HG03196 (cell line): ENCODE measurements at regions not wholly inside any gene's neighbourhood (a gene's known extent, or its start where the extent isn't known, plus 50 kb on each side); places are given as distances from the start of the nearest gene placed in this dataset.
"Not testable (repeated sequence)": the region's sequence is repeated elsewhere in the genome, so short reads cannot be mapped to it uniquely, and the experiment has no call there.

Experiments used
- ATAC-seq: cut with Tn5 transposase; IDR thresholded peaks from one replicate; pipeline ENCODE4 v1.9.1; 2021; ENCODE audit not compliant: unreplicated experiment

DNA sequence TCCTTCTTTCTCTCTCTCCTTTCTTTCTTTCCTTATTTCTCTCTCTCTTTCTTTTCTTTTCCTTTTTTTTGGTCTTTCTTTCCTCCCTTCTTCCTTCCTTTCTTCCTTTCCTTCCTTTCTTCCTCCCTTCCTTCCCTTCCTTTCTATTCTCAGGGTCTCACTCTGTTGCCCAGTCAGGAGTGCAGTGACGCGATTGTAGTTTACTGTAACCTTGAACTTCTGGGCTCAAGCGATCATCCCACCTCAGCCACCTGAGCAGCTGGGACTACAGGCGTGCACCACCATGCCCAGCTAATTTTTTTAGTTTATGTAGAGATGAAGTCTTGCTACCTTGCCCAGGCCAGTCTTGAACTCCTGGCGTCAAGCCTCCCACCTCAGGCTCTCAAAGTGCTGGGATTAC is 83.8 kb upstream of the PPM1B start:
- ATAC-seq = no peak

DNA sequence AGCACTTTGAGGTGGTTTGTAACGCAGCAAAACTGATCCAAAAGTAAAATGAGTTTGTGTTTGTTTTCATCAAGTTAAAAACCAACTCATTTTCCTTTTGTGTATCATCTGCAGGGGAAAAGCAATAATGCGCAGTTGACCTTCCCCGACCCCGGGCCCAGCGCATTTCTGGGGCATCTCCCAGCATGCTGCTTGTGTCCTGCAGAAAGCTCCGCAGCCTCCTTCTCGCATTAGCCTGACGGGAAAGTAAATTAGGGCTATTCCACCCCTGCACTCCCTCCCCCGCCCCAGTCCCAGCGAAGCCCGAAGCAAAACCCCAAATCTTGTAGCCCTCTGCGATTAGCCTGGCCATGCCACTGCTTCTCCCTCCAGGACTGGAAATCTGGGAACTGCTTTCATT is 82.0 kb upstream of the PPM1B start:
- no peak for ATAC-seq

DNA sequence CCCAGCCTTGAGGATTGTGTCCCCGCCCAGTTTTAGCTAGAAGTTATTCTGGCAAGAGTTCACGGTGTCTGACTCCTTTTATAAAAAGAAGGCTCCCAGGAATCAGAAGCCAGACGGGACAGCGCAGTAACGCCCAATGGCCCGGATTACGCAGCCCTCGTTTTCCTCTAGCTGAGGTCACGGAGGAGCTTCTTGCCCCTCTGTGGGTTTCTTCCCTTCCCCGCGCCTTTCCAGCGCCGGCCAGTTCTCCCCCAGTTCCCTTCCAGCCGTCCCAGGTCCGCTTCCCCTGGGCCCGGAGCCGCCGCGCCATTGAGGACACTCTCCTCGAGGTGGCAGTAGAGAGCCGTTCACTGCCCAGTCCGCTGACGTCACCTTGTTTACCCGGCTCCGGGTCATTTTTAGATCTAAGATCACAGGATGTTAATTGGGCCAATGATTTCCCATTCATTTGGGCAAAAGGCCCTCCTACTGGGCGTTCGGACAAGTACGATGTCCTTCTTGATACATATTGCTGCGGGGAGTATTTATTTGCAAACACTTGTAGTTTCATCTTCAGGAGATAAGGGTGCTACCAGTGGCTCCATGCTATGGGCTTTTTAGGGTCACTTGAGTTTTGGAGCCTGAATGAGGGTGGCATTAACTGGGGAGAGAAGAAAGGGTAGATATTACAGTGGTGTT is 81.5 kb upstream of the PPM1B start:
- peak; percentile 37 for ATAC-seq

DNA sequence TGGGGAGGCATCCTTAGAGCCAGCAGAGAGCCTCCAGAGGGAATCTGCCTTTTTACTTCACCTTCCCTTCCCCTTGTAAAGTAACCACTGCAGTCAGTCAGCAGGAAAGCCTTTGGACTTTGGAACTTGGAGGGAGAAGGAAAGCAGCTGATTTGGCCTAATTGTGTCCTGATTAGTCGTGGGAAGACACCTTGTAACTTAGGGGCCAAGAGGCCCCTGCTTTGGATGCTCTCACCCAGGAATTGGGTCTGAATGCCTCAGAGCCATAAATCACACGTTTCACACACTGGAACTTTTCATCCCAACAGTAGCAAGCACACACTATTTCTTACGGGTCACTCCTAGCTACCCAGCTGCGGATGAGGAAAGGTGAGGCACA is 81.0 kb upstream of the PPM1B start:
- ATAC-seq = no peak

DNA sequence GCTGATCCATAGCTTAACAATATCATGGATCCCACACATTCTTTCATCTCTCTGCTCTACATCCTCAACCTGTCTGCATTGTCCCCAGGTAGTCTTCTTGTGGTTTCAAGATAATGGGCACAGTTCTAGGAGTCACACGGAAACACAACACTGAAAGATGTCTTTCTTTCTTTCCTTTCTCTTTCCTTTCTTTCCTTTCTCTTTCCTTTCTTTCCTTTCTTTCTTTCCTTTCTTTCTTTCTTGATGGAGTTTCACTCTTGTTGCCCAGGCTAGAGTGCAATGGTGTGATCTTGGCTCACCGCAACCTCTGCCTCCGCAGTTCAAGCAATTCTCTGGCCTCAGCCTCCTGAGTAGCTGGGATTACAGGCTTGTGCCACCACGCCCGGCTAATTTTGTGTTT is 76.2 kb upstream of the PPM1B start:
- not testable (repeated sequence) for ATAC-seq

DNA sequence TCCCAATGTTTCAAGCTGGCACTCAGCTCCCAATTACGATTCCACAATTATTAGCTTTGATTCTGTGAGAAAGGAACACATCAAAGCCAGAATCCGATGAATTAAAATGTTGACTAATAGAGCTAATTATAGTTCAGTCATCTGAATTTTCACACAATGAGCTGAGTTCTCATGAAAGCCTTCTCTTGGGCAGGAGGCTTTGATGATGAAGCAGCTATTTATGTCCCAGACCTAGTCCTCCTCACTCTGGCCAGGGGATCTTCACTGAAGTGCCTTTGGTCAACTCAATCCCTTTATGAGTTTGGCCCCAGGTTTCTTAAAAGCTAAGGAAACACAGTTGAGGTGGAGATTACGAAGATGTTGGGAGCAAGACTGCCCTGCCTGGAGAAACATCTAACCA is 74.7 kb upstream of the PPM1B start:
- no peak for ATAC-seq

DNA sequence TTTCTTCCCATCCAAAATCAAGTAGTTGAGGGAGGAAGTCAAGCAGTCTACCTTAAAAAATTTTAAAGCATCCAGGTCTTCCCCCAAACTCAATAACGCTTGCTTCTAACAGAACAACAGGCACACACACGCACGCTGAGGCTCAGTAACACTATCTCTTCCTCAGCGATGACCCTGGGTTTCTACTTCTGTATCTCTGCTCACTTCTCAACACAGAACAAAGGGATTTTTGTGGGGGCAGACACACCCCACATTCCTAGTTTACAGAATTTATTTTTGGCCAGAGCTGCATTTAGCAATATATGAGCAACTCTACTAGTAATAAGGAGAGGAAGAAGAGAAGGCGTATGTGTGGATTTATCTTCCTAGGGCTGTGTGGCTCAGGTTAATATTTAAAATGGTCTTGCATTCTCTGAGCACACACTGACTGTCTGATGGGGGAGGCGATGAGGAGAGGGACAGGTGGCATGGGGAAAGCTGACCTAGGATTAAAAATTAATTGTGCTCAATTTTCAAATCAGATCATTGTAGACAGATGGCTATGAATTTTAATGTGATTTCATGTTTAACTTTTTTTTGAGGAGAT is 71.3 kb upstream of the PPM1B start:
- no peak for ATAC-seq

DNA sequence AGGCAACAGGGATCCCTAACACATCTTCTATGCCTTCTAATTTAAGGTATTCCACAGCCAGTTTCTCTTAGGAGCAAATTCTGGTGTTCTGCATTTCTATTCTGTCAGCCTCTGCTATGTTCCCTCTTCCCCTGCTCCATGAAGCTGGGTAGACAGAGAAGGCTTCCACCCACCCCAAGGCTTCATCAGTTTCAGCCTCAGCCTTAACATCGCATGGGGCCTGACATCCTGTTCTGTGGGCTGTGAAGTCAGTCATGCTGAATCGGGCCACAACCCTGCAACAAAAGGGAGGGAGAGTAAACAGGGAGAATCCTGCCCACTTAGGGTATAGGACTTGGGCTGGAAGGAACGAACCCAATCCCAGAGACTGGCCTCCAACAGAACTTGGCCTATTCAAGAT is 70.6 kb upstream of the PPM1B start:
- ATAC-seq = peak; percentile 47

DNA sequence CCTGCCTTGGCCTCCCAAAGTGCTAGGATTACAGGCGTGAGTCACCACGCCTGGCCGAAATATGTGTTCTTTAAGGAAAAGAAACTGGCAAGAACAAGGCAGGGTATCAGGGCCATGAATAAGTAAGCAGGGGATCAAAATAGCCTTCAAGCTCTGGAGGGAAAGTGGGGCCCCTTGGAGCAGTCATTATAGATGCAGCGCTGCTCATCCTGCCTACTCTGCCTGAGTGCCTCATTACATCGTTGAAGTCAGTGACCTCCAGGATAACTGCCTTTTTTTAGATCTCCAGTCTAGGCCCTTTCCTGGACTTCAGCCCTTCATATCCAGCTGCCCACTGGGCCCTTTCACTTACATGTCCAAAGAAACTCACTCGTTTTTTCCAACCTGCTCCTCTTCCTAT is 69.8 kb upstream of the PPM1B start:
- ATAC-seq = no peak

DNA sequence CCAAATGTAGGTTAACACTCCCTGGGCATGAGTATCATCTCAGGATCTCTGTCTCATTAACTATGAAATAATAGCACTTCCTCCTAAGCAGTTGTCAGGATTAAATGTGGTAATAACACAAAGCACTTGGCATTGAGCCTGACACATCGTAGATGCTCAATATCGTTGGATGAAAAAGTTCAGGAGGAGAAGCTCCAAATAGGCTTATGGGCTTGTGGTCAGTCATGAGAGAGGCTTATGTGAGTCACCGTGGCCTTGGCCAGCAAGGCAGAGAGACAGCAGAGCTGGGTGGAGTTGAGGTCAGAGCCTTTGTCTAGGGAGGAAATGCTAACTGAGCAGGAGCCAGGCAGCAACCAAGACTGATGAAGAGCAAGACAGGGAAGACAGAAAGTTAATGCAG is 68.3 kb upstream of the PPM1B start:
- no peak for ATAC-seq

DNA sequence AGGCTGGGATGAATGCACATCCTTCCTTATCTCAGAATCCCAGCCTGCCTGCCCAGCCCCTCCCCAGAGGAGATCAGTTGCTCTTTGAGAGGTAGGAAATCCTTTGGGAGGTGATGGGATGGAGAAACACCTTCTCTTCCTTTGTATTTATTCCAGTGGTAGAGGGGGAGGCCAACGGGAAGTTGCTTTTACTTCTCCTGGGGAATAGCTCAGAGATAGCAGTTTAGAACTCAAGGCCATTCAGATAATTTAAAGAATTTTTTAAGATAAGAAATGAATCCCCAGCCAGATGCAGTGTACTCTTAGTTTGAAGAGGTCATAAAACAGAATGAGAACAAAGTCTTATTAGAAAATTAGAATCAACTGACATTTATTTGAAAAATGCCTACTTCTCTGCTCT is 67.4 kb upstream of the PPM1B start:
- ATAC-seq = no peak

DNA sequence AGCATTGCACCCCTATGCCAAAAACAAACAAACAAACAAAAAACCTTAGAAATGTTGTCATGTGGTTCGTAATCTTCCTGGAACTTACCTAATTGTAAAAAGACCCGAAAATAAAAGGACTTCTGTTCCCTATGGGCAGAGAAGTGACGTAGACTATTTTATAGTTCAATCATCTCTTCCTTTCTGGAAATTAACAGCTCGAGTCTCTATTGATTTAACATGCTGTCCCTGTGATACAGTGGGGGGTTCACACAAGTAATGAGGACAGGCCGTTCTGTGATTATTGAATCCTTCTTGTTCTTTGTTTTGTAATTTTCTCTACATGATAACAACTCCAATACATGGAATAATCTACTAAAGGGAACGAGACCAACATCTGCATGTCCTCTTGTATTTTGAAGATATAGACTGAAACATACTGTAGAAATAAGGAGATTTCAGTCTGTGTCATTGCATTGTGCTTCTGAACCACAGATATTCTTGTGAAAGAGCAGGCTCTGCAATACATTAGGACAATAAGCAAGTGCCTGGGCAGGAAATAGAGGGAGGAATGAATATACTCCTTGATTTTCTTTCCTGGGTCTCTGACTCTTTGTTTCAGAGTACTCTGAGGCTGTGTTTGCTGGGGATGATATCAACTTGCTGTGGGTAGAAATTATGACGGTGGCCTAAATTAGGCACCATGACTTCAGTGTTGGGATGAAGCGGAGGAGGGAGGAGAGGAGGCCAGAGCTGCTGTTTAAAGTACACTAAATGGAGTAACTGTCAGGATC is 65.7 kb upstream of the PPM1B start:
- no peak for ATAC-seq

DNA sequence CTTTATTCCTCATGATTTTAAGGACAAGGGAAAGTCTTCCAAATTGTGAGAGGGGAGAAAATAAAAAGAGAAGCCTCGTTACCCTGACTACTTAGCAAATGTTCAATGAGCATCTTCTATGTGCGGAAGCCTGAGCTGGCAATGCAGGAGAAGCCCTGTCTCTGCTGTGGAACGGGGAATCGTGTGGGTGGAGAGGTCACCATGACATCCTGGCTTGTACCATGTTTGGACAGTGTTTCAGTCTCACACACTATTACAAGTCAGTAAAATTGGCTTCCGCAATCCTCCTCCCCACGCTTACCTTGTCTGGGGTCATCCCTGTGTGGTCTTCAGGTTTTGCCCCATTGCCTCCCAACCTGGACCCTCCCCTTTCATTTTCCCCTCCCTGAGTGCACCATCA is 65.0 kb upstream of the PPM1B start:
- no peak for ATAC-seq

DNA sequence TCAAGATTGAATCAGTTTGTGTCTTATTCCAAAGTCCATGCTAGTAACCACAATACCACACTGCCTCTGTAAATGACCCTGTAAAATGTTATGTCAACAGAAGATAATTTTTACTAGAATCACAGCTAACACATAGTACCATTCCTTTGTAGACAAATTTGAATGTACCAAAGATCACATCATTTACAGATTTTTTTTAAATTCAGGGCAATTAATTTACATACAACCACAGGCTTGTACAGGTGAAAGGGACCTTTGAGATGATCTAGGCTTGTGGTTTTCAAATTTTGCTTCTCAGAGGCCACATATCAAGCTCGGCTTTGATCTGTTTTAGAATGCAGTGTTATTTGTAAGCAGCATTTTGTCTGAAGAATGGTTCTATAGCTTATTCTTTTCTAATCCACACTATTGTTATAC is 63.8 kb upstream of the PPM1B start:
- no peak for ATAC-seq

DNA sequence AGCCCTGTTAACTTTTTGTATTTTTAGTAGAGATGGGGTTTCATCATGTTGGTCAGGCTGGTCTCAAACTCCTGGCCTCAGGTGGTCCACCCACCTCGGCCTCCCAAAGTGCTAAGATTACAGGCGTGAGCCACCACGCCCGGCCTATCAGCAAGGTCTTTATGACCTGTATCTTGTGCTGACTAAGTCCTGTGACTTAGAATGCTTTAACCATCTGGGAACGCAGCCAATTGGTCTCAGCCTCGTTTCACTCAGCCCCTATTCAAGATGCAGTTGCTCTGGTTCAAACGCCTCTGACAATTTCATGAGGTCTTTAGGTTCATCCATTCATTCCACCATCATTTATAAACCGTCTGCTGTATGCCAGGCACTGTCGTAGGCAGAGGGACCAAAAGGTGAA is 62.2 kb upstream of the PPM1B start:
- ATAC-seq = not testable (repeated sequence)

DNA sequence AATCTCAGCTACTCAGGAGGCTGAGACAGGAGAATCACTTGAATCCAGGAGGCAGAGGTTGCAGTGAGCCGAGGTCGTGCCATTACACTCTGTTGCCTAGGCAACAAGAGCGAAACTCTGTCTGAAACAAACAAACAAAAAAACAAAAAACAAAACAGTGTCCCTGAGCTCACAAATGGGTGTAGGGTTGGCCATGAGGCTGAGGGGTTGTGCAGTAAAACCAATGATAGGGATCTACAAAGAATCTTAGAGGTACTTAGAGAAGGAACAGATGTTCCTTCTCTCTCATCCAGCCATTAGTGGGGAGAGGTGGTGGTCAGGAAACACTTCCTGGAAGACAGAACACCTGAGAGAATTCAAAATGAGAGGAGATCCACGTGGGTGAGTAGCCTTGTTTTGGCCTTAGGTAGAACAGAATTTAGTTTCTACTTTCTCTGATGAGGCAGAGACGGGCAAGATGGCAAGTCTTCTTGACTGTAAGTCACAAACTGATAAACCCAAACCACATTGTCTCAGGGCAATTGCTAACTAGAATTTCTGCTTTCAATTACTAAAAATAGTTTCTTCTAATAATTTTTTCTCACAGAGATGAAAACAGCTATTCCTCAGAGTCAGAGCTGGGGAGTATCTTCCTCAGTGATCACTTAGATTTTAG is 61.5 kb upstream of the PPM1B start:
- peak; percentile 87 for ATAC-seq

DNA sequence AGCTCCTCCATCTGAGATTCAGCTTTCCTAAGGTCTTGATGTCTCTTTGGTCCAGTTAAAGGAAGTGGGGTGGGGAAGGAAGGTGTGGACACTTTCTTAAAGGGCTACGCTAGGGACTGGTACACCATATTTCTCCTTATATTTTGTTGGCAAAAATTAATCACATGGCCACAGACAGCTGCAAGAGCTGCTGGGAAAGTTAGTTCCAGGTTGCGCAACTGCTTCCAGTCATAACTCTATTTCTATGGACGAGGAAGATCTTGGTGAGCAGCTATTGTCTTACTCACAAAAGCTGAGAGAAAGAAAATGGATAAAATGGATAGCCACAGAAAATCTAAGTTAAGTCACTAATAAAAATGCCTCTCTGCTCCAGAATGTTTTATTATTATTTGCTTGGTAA is 60.7 kb upstream of the PPM1B start:
- ATAC-seq = no peak

DNA sequence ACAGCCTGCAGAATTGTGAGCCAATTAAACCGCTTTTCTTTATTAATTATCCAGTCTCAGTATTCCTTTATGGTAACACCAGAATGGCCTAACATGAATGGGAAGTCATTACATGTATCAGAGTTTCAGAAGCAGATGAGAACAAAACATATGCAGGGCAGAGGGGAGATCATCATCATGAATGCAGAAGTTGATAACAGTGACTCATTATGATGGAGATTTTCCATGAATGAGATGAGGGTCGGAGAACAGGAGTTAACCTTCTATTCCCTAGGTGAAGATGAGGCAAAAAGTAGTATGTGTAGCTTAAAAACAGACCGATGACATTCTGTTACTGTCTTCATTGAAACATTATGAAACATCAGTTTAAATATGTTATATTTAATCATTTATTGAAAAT is 59.5 kb upstream of the PPM1B start:
- no peak for ATAC-seq

DNA sequence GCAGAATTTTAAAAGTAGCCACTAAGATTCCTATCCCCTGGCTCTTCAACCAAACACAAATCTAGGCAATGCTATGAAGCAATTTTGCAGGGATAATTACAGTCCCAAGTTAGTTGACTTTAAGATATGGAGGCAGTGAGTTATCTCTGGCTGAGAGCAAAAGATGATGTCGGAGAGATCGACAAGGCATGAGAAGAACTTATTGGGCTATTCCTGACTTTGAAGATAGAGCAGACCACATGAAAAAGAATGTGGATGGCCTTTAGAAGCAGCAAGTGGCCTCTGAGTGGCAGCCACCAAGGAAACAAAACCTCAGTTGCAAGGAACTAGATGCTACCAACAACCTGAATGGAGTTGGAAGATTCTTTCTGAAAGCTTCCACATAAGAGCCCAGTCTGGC is 58.2 kb upstream of the PPM1B start:
- ATAC-seq = no peak

DNA sequence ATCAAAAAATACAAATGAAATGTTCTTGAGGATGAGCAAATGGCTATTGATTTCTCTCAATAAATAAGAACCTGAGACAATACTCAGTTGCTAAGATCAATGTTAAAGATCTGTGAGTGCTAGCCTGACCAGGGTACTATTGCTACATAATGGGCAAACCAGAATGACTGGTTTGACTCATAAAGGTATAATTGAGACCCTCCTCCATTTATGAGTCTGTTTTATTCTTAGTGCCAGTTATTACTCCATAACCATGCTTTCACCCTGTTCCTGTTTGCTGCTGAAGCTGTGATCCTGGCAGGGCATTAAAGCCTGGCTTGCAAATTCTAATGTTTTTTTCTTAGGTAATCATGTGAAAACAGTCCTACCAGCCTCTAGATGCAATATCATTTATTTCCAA is 56.6 kb upstream of the PPM1B start:
- ATAC-seq = no peak

DNA sequence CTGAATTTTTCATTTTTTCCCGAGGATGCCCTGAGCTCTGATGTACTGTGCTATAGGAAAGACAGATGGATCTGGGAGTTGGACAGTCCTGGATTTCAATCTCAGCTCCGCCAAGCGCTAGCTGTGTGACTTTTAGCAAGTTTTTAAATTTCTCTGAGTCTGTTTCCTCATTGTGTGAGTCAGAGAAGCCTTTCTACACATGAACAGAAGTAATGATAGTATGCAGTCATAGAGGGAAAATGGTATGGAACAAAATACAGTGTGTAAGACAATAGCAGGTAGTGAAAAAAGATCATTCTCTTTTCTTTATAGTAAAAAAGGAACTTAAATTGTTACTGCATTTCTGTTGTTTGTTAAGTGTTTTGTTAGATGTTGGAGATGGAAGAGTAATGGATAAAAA is 52.4 kb upstream of the PPM1B start:
- ATAC-seq = no peak

DNA sequence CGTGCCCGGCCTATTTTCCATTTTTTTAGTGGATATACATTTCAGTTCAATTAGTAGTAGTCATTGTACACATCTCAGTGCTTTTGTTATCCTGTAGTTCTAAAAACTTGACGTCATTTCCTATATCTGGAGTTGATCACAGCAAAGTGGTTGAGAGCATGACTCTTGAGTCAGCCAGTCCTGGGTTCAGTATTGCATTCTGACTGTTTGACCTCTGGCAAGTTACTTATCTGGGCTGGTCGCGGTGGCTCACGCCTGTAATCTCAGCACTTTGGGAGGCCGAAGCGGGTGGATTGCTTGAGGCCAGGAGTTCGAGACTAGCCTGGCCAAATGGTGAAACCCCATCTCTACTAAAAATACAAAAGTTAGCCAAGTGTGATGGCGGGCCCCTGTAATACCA is 50.4 kb upstream of the PPM1B start:
- no peak for ATAC-seq
